Thyroid gland (tissue), 4 donors: ENCODE measurements at regions not wholly inside any gene's neighbourhood (a gene's known extent, or its start where the extent isn't known, plus 50 kb on each side); places are given as distances from the start of the nearest gene placed in this dataset.

Experiments
- POLR2A ChIP-seq, 2 donors: fragments of 450-650 bp; IDR thresholded peaks; one replicate each; pipeline ENCODE4 v1.6.1; 2017; ENCODE audit warnings: antibody characterized with exemption in 2 of 2, mild to moderate bottlenecking in 2 of 2, moderate library complexity in 1 of 2
- TF ChIP-seq, protein P1 (sequence below), 6 experiments: fragments of 200-600 bp in 3 of 6; fragments of 450-650 bp in 3 of 6; sonication (generic) in 3 of 6; IDR thresholded peaks; one replicate each; pipeline ENCODE4 v1.5.1; 2016 to 2019; ENCODE audit warnings: antibody characterized with exemption in 6 of 6, mild to moderate bottlenecking in 2 of 6, inconsistent platforms in 1 of 6, moderate library complexity in 1 of 6

- TF ChIP-seq, protein P1, sequence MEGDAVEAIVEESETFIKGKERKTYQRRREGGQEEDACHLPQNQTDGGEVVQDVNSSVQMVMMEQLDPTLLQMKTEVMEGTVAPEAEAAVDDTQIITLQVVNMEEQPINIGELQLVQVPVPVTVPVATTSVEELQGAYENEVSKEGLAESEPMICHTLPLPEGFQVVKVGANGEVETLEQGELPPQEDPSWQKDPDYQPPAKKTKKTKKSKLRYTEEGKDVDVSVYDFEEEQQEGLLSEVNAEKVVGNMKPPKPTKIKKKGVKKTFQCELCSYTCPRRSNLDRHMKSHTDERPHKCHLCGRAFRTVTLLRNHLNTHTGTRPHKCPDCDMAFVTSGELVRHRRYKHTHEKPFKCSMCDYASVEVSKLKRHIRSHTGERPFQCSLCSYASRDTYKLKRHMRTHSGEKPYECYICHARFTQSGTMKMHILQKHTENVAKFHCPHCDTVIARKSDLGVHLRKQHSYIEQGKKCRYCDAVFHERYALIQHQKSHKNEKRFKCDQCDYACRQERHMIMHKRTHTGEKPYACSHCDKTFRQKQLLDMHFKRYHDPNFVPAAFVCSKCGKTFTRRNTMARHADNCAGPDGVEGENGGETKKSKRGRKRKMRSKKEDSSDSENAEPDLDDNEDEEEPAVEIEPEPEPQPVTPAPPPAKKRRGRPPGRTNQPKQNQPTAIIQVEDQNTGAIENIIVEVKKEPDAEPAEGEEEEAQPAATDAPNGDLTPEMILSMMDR (IDR thresholded peaks at IDR 0.05): no peak
- no peak for TF ChIP-seq POLR2A (IDR thresholded peaks at IDR 0.05)
These were observed 237.6 kb upstream of the HDAC4 start for GRCh38 chr2:239638376-239638775.
